ENCODE measurements at regions not wholly inside any gene's neighbourhood (a gene's known extent, or its start where the extent isn't known, plus 50 kb on each side); places are given as distances from the start of the nearest gene placed in this dataset.

GRCh38 chr1:61523229-61523628, 201.7 kb downstream of the TM2D1 start:
- H3K4me1 Mint-ChIP-seq (ENCODE audit: low read depth): no peaks in the 10 kb centered on the region
- peaks cover 8% of the 10 kb centered on the region for H3K27me3 Mint-ChIP-seq (ENCODE audit: insufficient read depth)
- TF ChIP-seq CTCF (IDR thresholded peaks at IDR 0.05): no peak
- H3K36me3 Mint-ChIP-seq (ENCODE audit: low read depth): no peaks in the 10 kb centered on the region
- no peak overlapping the region for H3K4me3 Mint-ChIP-seq
- no peaks in the 10 kb centered on the region for H3K9me3 Mint-ChIP-seq
- H3K27ac Mint-ChIP-seq: no peak overlapping the region
- DNase-seq: no peak

GRCh38 chr1:61520401-61520800, 204.5 kb downstream of the TM2D1 start:
- Mint-ChIP-seq H3K36me3 (ENCODE audit: low read depth) (no peaks in the 10 kb centered on the region), H3K4me1 (ENCODE audit: low read depth) (no peaks in the 10 kb centered on the region), H3K9me3 (no peaks in the 10 kb centered on the region), H3K27ac (no peak overlapping the region), H3K27me3 (ENCODE audit: insufficient read depth) (peaks cover 8% of the 10 kb centered on the region), H3K4me3 (no peak overlapping the region)
- no peak for DNase-seq
- no peak for TF ChIP-seq CTCF (IDR thresholded peaks at IDR 0.05)

- no peak overlapping the region for H3K27ac Mint-ChIP-seq
- H3K27me3 Mint-ChIP-seq (ENCODE audit: insufficient read depth): peaks cover 4% of the 10 kb centered on the region
- H3K9me3 Mint-ChIP-seq: no peaks in the 10 kb centered on the region
- no peaks in the 10 kb centered on the region for H3K4me1 Mint-ChIP-seq (ENCODE audit: low read depth)
- DNase-seq: no peak
- no peak overlapping the region for H3K4me3 Mint-ChIP-seq
- no peak for TF ChIP-seq CTCF (IDR thresholded peaks at IDR 0.05)
- H3K36me3 Mint-ChIP-seq (ENCODE audit: low read depth): no peaks in the 10 kb centered on the region
Observed at GRCh38 chr1:61519631-61520030, 205.3 kb downstream of the TM2D1 start.

GRCh38 chr1:61518670-61519400, 206.1 kb downstream of the TM2D1 start:
- Mint-ChIP-seq H3K9me3 (no peaks in the 10 kb centered on the region), H3K27ac (no peak overlapping the region), H3K4me1 (ENCODE audit: low read depth) (no peaks in the 10 kb centered on the region), H3K4me3 (no peak overlapping the region), H3K27me3 (ENCODE audit: insufficient read depth) (peaks cover 4% of the 10 kb centered on the region), H3K36me3 (ENCODE audit: low read depth) (no peaks in the 10 kb centered on the region)
- TF ChIP-seq CTCF (IDR thresholded peaks at IDR 0.05): peak; percentile 20; the same call in 1 of the 2 replicates
- no peak for DNase-seq

- Mint-ChIP-seq H3K36me3 (ENCODE audit: low read depth) (no peaks in the 10 kb centered on the region), H3K4me1 (ENCODE audit: low read depth) (no peaks in the 10 kb centered on the region), H3K4me3 (no peak overlapping the region), H3K9me3 (no peaks in the 10 kb centered on the region), H3K27ac (no peak overlapping the region), H3K27me3 (ENCODE audit: insufficient read depth) (peaks cover 2% of the 10 kb centered on the region)
- DNase-seq: no peak
- TF ChIP-seq CTCF (IDR thresholded peaks at IDR 0.05): no peak
Observed at GRCh38 chr1:61517345-61517744, 207.6 kb downstream of the TM2D1 start.

Measured in HFFc6 (cell line).